CD4-positive, alpha-beta T cell (primary cell): ENCODE measurements at regions not wholly inside any gene's neighbourhood (a gene's known extent, or its start where the extent isn't known, plus 50 kb on each side); places are given as distances from the start of the nearest gene placed in this dataset.

Source experiments
- ATAC-seq: fragments of 200-7000 bp; cut with Tn5 transposase; one replicate; pipeline ENCODE4 v1.10.0; 2022; ENCODE audit warnings: mild to moderate bottlenecking; ENCODE audit not compliant: poor library complexity
- CTCF ChIA-PET: fragments of 350-600 bp; sonication (Branson Sonifier 250); formaldehyde crosslinking; loops from one replicate; lab custom pipeline; 2021; ENCODE audit warnings: antibody characterized with exemption, inconsistent platforms; lab: Charles Lee
- POLR2A ChIA-PET: fragments of 350-600 bp; sonication (Branson Sonifier 250); formaldehyde crosslinking; loops from one replicate; lab custom pipeline; 2021; ENCODE audit warnings: antibody characterized with exemption, inconsistent platforms; lab: Charles Lee
- DNase-seq, 14 experiments: peaks; one replicate each; pipeline ENCODE4 v3.0.0-alpha.2; 2013 to 2020; ENCODE audit warnings: mixed read lengths in 2 of 14
- H3K27ac ChIP-seq, 2 donors: one replicate each; pipeline versions ENCODE4 v1.5.1 to v1.7.0; 2013; ENCODE audit warnings: low read length in 2 of 2, low read depth in 1 of 2, mild to moderate bottlenecking in 1 of 2
- H3K27me3 ChIP-seq, 2 experiments: 1 replicate in 1 of 2; 2 replicates in 1 of 2; pipeline versions ENCODE4 v1.6.1 to v1.7.0; 2013; ENCODE audit warnings: low read length in 2 of 2, control low read depth in 1 of 2, mild to moderate bottlenecking in 1 of 2, moderate library complexity in 1 of 2; ENCODE audit not compliant: insufficient read depth in 2 of 2, control insufficient read depth in 1 of 2
- H3K36me3 ChIP-seq: one replicate; pipeline ENCODE4 v1.6.1; 2013; ENCODE audit warnings: low read length, control low read depth; ENCODE audit not compliant: insufficient read depth
- H3K4me1 ChIP-seq: one replicate; pipeline ENCODE4 v1.6.1; 2013; ENCODE audit warnings: low read length, control low read depth; ENCODE audit not compliant: insufficient read depth
- H3K4me3 ChIP-seq: one replicate; pipeline ENCODE4 v1.5.1; 2013; ENCODE audit warnings: mild to moderate bottlenecking, low read length, moderate library complexity
- H3K9me3 ChIP-seq, 2 experiments: 1 replicate in 1 of 2; 2 replicates in 1 of 2; pipeline versions ENCODE4 v1.6.1 to v1.7.0; 2013; ENCODE audit warnings: low read length in 2 of 2, mild to moderate bottlenecking in 2 of 2, control low read depth in 1 of 2, moderate library complexity in 1 of 2; ENCODE audit not compliant: control insufficient read depth in 1 of 2, insufficient read depth in 1 of 2
- H3K27ac Mint-ChIP-seq: one replicate; pipeline ENCODE4 v1.8.0; 2020; ENCODE audit warnings: mixed read lengths
- H3K27me3 Mint-ChIP-seq: one replicate; pipeline ENCODE4 v1.8.0; 2021; ENCODE audit warnings: mixed read lengths
- H3K36me3 Mint-ChIP-seq: one replicate; pipeline ENCODE4 v1.8.0; 2021; ENCODE audit warnings: low read depth, mixed read lengths
- H3K4me1 Mint-ChIP-seq: one replicate; pipeline ENCODE4 v1.8.0; 2021; ENCODE audit warnings: low read depth, mixed read lengths
- H3K4me3 Mint-ChIP-seq: one replicate; pipeline ENCODE4 v1.8.0; 2020; ENCODE audit warnings: mild to moderate bottlenecking, mixed read lengths
- H3K9me3 Mint-ChIP-seq: one replicate; pipeline ENCODE4 v1.8.0; 2020; ENCODE audit warnings: mixed read lengths
- CTCF ChIP-seq: fragments of 200-600 bp; IDR thresholded peaks from one replicate; pipeline ENCODE4 v1.8.0; 2022; ENCODE audit warnings: antibody characterized with exemption, mild to moderate bottlenecking
- intact Hi-C, 2 experiments: fragments of 100-400 bp; cut with DNase I in 1 of 2; cut with micrococcal nuclease in 1 of 2; formaldehyde crosslinking; loops; one replicate each; pipeline versions ENCODE4 v1.15.1 to v1.9.0; 2023 to 2025; cut with DNase I, micrococcal nuclease

GRCh38 chr14:65258391-65258790, 154.1 kb upstream of the FUT8 start:
- H3K4me3 Mint-ChIP-seq = no peak overlapping the region
- CTCF ChIA-PET = no interaction called here

GRCh38 chr14:65259000-65259399, 153.5 kb upstream of the FUT8 start:
- TF ChIP-seq CTCF = no peak
- H3K4me3 Mint-ChIP-seq = no peak overlapping the region
- ChIA-PET POLR2A (no interaction called here), CTCF (no interaction called here)
- ATAC-seq (no peak), DNase-seq (no peak)
- Histone ChIP-seq H3K27me3 (no peaks in the 10 kb centered on the region), H3K36me3 (no peaks in the 10 kb centered on the region), H3K4me1 (peaks cover 3% of the 10 kb centered on the region), H3K4me3 (no peak overlapping the region), H3K9me3 (no peaks in the 10 kb centered on the region), H3K27ac (no peak overlapping the region)
- intact Hi-C loops = no loop called here
- peaks cover 17% of the 10 kb centered on the region for H3K4me1 Mint-ChIP-seq
- peaks cover 3% of the 10 kb centered on the region for H3K9me3 Mint-ChIP-seq
- no peak overlapping the region for H3K27ac Mint-ChIP-seq
- H3K27me3 Mint-ChIP-seq = no peaks in the 10 kb centered on the region
- H3K36me3 Mint-ChIP-seq = no peaks in the 10 kb centered on the region

More at GRCh38 chr14:65258391-65258790, 154.1 kb upstream of the FUT8 start:
- no peak overlapping the region for H3K27ac ChIP-seq
- TF ChIP-seq CTCF = no peak
- intact Hi-C loops = no loop called here
- Mint-ChIP-seq H3K27me3 (no peaks in the 10 kb centered on the region), H3K9me3 (peaks cover 3% of the 10 kb centered on the region), H3K27ac (no peak overlapping the region), H3K36me3 (no peaks in the 10 kb centered on the region), H3K4me1 (peaks cover 17% of the 10 kb centered on the region)
- H3K36me3 ChIP-seq = no peaks in the 10 kb centered on the region
- no peaks in the 10 kb centered on the region for H3K27me3 ChIP-seq
- peaks cover 3% of the 10 kb centered on the region for H3K4me1 ChIP-seq
- POLR2A ChIA-PET = no interaction called here
- ATAC-seq (no peak), DNase-seq (no peak)
- H3K4me3 ChIP-seq = no peak overlapping the region
- H3K9me3 ChIP-seq = no peaks in the 10 kb centered on the region

- Mint-ChIP-seq H3K27ac (no peak overlapping the region), H3K36me3 (no peaks in the 10 kb centered on the region), H3K9me3 (peaks cover 3% of the 10 kb centered on the region), H3K4me1 (peaks cover 7% of the 10 kb centered on the region), H3K4me3 (no peak overlapping the region), H3K27me3 (no peaks in the 10 kb centered on the region)
- no peak for DNase-seq
- Histone ChIP-seq H3K36me3 (no peaks in the 10 kb centered on the region), H3K27ac (no peak overlapping the region), H3K9me3 (no peaks in the 10 kb centered on the region), H3K27me3 (no peaks in the 10 kb centered on the region), H3K4me1 (peaks cover 3% of the 10 kb centered on the region), H3K4me3 (no peak overlapping the region)
- ATAC-seq = no peak
- ChIA-PET POLR2A (no interaction called here), CTCF (no interaction called here)
- intact Hi-C loops = no loop called here
- no peak for TF ChIP-seq CTCF
Observed at GRCh38 chr14:65260786-65261185, 151.7 kb upstream of the FUT8 start.
